GM21381 (cell line): ENCODE measurements at regions not wholly inside any gene's neighbourhood (a gene's known extent, or its start where the extent isn't known, plus 50 kb on each side); places are given as distances from the start of the nearest gene placed in this dataset.

Experiments used
- ATAC-seq: cut with Tn5 transposase; IDR thresholded peaks from one replicate; pipeline ENCODE4 v1.9.1; 2021; ENCODE audit warnings: mild to moderate bottlenecking, moderate library complexity; ENCODE audit not compliant: unreplicated experiment

- no peak for ATAC-seq
Measured at GRCh38 chr1:30047576-30047975, 675.8 kb downstream of the MATN1 start.

- no peak for ATAC-seq
Measured at GRCh38 chr1:30046751-30047150, 676.6 kb downstream of the MATN1 start.

GRCh38 chr1:30045304-30046090, 677.9 kb downstream of the MATN1 start:
- ATAC-seq, result no peak

- ATAC-seq, result no peak
Measured at GRCh38 chr1:30044656-30045144, 678.7 kb downstream of the MATN1 start.

GRCh38 chr1:30043731-30044408, 679.5 kb downstream of the MATN1 start:
- ATAC-seq, result no peak

- ATAC-seq, result no peak
Measured at GRCh38 chr1:30043256-30043655, 680.1 kb downstream of the MATN1 start.

GRCh38 chr1:30042438-30043147, 680.8 kb downstream of the MATN1 start:
- ATAC-seq, result no peak

GRCh38 chr1:30041741-30042437, 681.5 kb downstream of the MATN1 start:
- no peak for ATAC-seq

GRCh38 chr1:30040081-30041019, 683.0 kb downstream of the MATN1 start:
- ATAC-seq, result no peak

GRCh38 chr1:30039354-30040080, 683.9 kb downstream of the MATN1 start:
- ATAC-seq, result no peak

GRCh38 chr1:30038134-30039025, 685.0 kb downstream of the MATN1 start:
- ATAC-seq, result no peak

- ATAC-seq, result no peak
Measured at GRCh38 chr1:30037251-30038118, 685.9 kb downstream of the MATN1 start.

GRCh38 chr1:30036666-30037065, 686.7 kb downstream of the MATN1 start:
- no peak for ATAC-seq

GRCh38 chr1:30036229-30036547, 687.2 kb downstream of the MATN1 start:
- ATAC-seq, result no peak

- no peak for ATAC-seq
Measured at GRCh38 chr1:30035522-30036228, 687.7 kb downstream of the MATN1 start.

- no peak for ATAC-seq
Measured at GRCh38 chr1:30034627-30035521, 688.5 kb downstream of the MATN1 start.
